Vagina (tissue), 2 donors: ENCODE measurements at regions not wholly inside any gene's neighbourhood (a gene's known extent, or its start where the extent isn't known, plus 50 kb on each side); places are given as distances from the start of the nearest gene placed in this dataset.

Experiments used
- POLR2AphosphoS5 ChIP-seq, 2 donors: sonication (generic); formaldehyde crosslinking; IDR thresholded peaks; one replicate each; pipeline ENCODE4 v1.9.0; 2017; ENCODE audit warnings: antibody characterized with exemption in 2 of 2, mild to moderate bottlenecking in 2 of 2, low read depth in 1 of 2; ENCODE audit not compliant: insufficient read depth in 1 of 2
- TF ChIP-seq, protein P1 (sequence below), 3 experiments: fragments of 450-650 bp in 2 of 3; fragments of 200-600 bp in 1 of 3; sonication (generic) in 1 of 3; IDR thresholded peaks; one replicate each; pipeline ENCODE4 v1.5.1; 2017 to 2019; ENCODE audit warnings: antibody characterized with exemption in 3 of 3, mild to moderate bottlenecking in 2 of 3, moderate library complexity in 2 of 3

DNA sequence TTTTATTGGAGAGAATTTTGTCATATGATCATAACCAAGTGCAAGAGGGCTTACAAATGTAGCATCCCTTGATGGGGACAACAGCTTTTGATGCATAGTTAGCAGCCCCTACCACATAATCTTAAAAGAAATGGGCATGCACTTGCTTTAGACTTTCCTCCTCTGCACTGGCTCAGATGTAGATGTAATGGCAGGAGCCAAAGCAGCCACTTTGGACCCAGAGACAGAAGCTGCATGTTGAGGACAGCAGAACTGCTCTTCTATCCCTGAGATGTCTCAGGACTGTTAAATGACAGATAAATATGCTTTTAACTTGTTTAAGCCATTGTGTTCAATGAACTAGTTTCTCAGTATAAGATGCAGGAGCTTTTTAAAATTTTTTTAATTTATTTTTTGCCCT, 450.7 kb downstream of the TYW1 start:
- TF ChIP-seq POLR2AphosphoS5 (IDR thresholded peaks at IDR 0.05; ENCODE audit: insufficient read depth in 1 of 2, low read depth in 1 of 2) = no peak
- TF ChIP-seq, protein P1, sequence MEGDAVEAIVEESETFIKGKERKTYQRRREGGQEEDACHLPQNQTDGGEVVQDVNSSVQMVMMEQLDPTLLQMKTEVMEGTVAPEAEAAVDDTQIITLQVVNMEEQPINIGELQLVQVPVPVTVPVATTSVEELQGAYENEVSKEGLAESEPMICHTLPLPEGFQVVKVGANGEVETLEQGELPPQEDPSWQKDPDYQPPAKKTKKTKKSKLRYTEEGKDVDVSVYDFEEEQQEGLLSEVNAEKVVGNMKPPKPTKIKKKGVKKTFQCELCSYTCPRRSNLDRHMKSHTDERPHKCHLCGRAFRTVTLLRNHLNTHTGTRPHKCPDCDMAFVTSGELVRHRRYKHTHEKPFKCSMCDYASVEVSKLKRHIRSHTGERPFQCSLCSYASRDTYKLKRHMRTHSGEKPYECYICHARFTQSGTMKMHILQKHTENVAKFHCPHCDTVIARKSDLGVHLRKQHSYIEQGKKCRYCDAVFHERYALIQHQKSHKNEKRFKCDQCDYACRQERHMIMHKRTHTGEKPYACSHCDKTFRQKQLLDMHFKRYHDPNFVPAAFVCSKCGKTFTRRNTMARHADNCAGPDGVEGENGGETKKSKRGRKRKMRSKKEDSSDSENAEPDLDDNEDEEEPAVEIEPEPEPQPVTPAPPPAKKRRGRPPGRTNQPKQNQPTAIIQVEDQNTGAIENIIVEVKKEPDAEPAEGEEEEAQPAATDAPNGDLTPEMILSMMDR (IDR thresholded peaks at IDR 0.05) = no peak
